Keratinocyte (primary cell): ENCODE measurements at regions not wholly inside any gene's neighbourhood (a gene's known extent, or its start where the extent isn't known, plus 50 kb on each side); places are given as distances from the start of the nearest gene placed in this dataset.

Experiments used
- CTCF ChIP-seq, 3 experiments: IDR thresholded peaks in 1 of 3; conservative IDR thresholded peaks in 1 of 3; optimal IDR thresholded peaks in 1 of 3; 2 replicates in 2 of 3; 3 replicates in 1 of 3; pipeline versions ENCODE3 to v1.5.1; 2011; ENCODE audit warnings: low read length in 3 of 3, mild to moderate bottlenecking in 3 of 3, moderate library complexity in 2 of 3, control low read depth in 1 of 3, inconsistent platforms in 1 of 3; ENCODE audit not compliant: insufficient read depth in 2 of 3; ENCODE audit errors: extremely low read depth in 1 of 3
- EZH2 ChIP-seq: IDR thresholded peaks from one replicate; pipeline ENCODE4 v1.6.1; 2012; ENCODE audit warnings: inconsistent platforms, mild to moderate bottlenecking, low read length, moderate library complexity

DNA sequence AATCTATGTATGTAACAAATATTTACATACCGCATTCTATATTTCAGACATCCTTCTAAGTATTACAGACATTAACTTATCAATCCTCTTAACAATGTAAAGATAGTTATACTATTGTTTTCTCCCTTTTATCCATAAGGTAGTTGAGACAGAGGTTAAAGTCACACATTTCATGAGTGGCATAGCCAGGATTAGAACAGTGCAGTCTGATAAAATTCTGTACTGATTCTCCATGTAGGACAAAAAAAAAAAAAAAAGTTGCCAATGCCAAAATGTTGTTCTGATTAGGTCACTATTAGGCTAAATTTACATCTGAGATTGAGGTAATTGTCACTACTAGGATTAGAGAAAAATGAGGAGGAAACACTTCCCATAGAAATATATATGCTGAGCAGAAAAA lies 629.2 kb downstream of the OTOL1 start:
- TF ChIP-seq CTCF (optimal IDR thresholded peaks at IDR 0.05 in 1 of 3, IDR thresholded peaks at IDR 0.05 in 1 of 3, conservative IDR thresholded peaks at IDR 0.05 in 1 of 3; ENCODE audit: extremely low read depth in 1 of 3, insufficient read depth in 2 of 3, low read length in 3 of 3), result no peak
- TF ChIP-seq EZH2, result no peak
